Activated naive CD8-positive, alpha-beta T cell treated with anti-CD3 and anti-CD28 coated beads, Interleukin-2, amount 10 ng/mL, durations not matched to agents 7 days and 5 days (primary cell): ENCODE measurements at regions not wholly inside any gene's neighbourhood (a gene's known extent, or its start where the extent isn't known, plus 50 kb on each side); places are given as distances from the start of the nearest gene placed in this dataset.
"Not testable (repeated sequence)": the region's sequence is repeated elsewhere in the genome, so short reads cannot be mapped to it uniquely, and the experiment has no call there.

Experiments
- ATAC-seq: fragments of 150-1000 bp; cut with Tn5 transposase; one replicate; pipeline ENCODE4 v1.10.0; 2021; ENCODE audit warnings: low read depth, moderate library complexity
- POLR2A ChIA-PET: fragments of 350-600 bp; sonication (Branson Sonifier 250); formaldehyde crosslinking; loops from one replicate; lab custom pipeline; 2021; ENCODE audit warnings: antibody characterized with exemption; lab: Charles Lee
- DNase-seq: peaks from one replicate; pipeline ENCODE4 v3.0.0; 2021
- H3K27ac Mint-ChIP-seq: one replicate; pipeline ENCODE4 v1.8.0; 2022; ENCODE audit warnings: mild to moderate bottlenecking, mixed read lengths
- H3K27me3 Mint-ChIP-seq: one replicate; pipeline ENCODE4 v1.8.0; 2022; ENCODE audit warnings: mild to moderate bottlenecking, moderate library complexity, mixed read lengths
- H3K36me3 Mint-ChIP-seq: one replicate; pipeline ENCODE4 v1.8.0; 2021; ENCODE audit warnings: mild to moderate bottlenecking, mixed read lengths
- H3K4me1 Mint-ChIP-seq: one replicate; pipeline ENCODE4 v1.8.0; 2021; ENCODE audit warnings: mixed read lengths
- H3K4me3 Mint-ChIP-seq: one replicate; pipeline ENCODE4 v1.8.0; 2022; ENCODE audit warnings: mild to moderate bottlenecking, moderate library complexity, mixed read lengths
- H3K9me3 Mint-ChIP-seq: one replicate; pipeline ENCODE4 v1.8.0; 2021; ENCODE audit warnings: mixed read lengths

- POLR2A ChIA-PET, result no interaction called here
- Mint-ChIP-seq H3K36me3 (no peaks in the 10 kb centered on the region), H3K4me1 (no peaks in the 10 kb centered on the region), H3K4me3 (no peak overlapping the region), H3K27ac (no peak overlapping the region), H3K9me3 (no peaks in the 10 kb centered on the region), H3K27me3 (no peaks in the 10 kb centered on the region)
- ATAC-seq (no peak), DNase-seq (no peak)
Observed at GRCh38 chrX:113800955-113801354, 782.9 kb upstream of the HTR2C start.

GRCh38 chrX:113793563-113793962 is 790.3 kb upstream of the HTR2C start:
- Mint-ChIP-seq H3K9me3 (no peaks in the 10 kb centered on the region), H3K36me3 (no peaks in the 10 kb centered on the region), H3K27ac (no peak overlapping the region), H3K4me1 (no peaks in the 10 kb centered on the region), H3K4me3 (no peak overlapping the region), H3K27me3 (no peaks in the 10 kb centered on the region)
- no peak for ATAC-seq
- no peak for DNase-seq
- POLR2A ChIA-PET, result no interaction called here

DNA sequence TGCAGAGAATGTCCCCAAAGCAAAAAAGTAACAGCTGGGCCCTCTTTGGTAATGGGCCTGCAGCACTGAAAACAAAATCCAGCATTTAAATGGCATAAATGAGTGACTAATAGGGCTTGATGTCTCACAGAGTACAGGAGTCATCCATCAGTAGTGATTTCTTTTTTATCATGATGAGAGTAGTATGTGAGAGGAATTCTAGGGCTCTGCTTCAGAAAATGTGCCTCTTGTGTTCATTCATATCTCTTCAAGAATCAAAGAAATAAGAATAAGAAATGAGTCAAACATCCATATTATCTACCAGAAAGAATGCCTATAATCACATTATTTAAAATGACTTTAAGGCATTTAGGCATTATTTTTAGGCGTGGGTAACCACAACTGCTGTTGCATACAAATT is 792.9 kb upstream of the HTR2C start:
- H3K27ac Mint-ChIP-seq, result no peak overlapping the region
- no peaks in the 10 kb centered on the region for H3K9me3 Mint-ChIP-seq
- ATAC-seq, result no peak
- H3K4me3 Mint-ChIP-seq, result no peak overlapping the region
- DNase-seq, result no peak
- H3K27me3 Mint-ChIP-seq, result no peaks in the 10 kb centered on the region
- no peaks in the 10 kb centered on the region for H3K4me1 Mint-ChIP-seq
- POLR2A ChIA-PET, result no interaction called here
- no peaks in the 10 kb centered on the region for H3K36me3 Mint-ChIP-seq

- H3K9me3 Mint-ChIP-seq, POLR2A ChIA-PET, H3K4me1 Mint-ChIP-seq, H3K27ac Mint-ChIP-seq, H3K4me3 Mint-ChIP-seq, H3K27me3 Mint-ChIP-seq, H3K36me3 Mint-ChIP-seq, DNase-seq, ATAC-seq: not testable (repeated sequence)
Observed at GRCh38 chrX:113784754-113785153, 799.1 kb upstream of the HTR2C start.

- H3K27me3 Mint-ChIP-seq, result no peaks in the 10 kb centered on the region
- ATAC-seq, result no peak
- no peaks in the 10 kb centered on the region for H3K9me3 Mint-ChIP-seq
- DNase-seq, result no peak
- H3K4me1 Mint-ChIP-seq, result no peaks in the 10 kb centered on the region
- POLR2A ChIA-PET, result no interaction called here
- H3K4me3 Mint-ChIP-seq, result no peak overlapping the region
- H3K27ac Mint-ChIP-seq, result no peak overlapping the region
- no peaks in the 10 kb centered on the region for H3K36me3 Mint-ChIP-seq
Observed at GRCh38 chrX:113770806-113771205, 813.1 kb upstream of the HTR2C start.

- no peak overlapping the region for H3K4me3 Mint-ChIP-seq
- DNase-seq (no peak), ATAC-seq (no peak)
- POLR2A ChIA-PET, result no interaction called here
- no peaks in the 10 kb centered on the region for H3K4me1 Mint-ChIP-seq
- H3K36me3 Mint-ChIP-seq, result no peaks in the 10 kb centered on the region
- H3K9me3 Mint-ChIP-seq, result no peaks in the 10 kb centered on the region
- no peak overlapping the region for H3K27ac Mint-ChIP-seq
- no peaks in the 10 kb centered on the region for H3K27me3 Mint-ChIP-seq
Observed at GRCh38 chrX:113770071-113770470, 813.8 kb upstream of the HTR2C start.

DNA sequence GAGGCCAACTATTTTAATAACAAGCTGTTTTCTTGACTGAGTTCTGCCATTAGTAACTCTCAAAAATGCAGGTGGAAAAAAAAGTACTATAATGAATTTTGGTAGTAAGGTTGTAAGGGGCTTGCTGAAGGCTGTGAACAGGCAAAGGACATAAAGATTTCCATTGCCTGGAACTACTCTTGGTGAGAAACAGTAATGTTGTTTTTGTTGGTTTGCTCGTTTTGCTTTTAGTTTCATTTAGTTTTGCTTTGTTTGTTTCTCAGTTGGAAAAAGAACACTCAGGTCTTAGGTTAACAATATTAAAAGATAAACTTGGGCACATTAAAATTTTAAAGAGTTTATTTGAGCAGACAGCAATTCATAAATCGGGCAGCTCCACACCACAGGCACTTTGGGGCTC is 824.5 kb upstream of the HTR2C start:
- no peaks in the 10 kb centered on the region for H3K27me3 Mint-ChIP-seq
- no peak for ATAC-seq
- DNase-seq, result no peak
- no peaks in the 10 kb centered on the region for H3K9me3 Mint-ChIP-seq
- H3K4me3 Mint-ChIP-seq, result no peak overlapping the region
- no peaks in the 10 kb centered on the region for H3K36me3 Mint-ChIP-seq
- POLR2A ChIA-PET, result no interaction called here
- no peak overlapping the region for H3K27ac Mint-ChIP-seq
- no peaks in the 10 kb centered on the region for H3K4me1 Mint-ChIP-seq

DNA sequence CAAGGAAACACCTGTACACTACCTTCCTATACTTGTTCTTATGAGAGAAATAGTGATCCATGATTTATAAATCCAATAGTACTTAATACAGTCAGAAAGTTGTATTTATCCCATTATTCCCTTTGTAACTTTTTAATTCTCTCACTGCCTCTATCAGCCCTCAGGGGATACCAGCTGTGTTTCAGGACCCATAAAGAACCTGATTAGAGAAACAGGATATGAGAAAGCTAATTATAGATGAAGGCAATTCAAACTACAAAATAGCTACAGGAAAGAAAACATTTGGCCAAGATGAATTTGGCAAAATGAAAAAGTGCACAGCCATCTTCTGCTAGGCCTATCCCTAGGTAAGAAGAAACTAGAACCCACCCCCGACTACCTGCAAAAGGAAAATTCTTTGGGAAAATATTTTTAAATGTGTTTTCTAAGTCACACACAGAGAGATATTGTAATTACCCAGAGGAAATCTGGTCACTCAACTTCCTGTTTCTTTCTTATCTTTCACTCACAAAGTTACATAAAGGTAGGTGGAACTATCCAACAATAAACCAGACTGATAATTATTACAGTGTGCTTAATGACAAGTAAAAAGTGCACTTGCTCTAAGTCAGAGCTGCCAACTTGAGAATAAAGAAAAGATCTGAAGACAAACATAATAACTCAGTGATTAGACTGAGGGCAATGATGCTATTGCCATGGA is 836.5 kb upstream of the HTR2C start:
- no peak for ATAC-seq
- H3K36me3 Mint-ChIP-seq, result no peaks in the 10 kb centered on the region
- POLR2A ChIA-PET, result no interaction called here
- H3K9me3 Mint-ChIP-seq, result peaks cover 1% of the 10 kb centered on the region
- no peaks in the 10 kb centered on the region for H3K27me3 Mint-ChIP-seq
- H3K4me1 Mint-ChIP-seq, result peaks cover 2% of the 10 kb centered on the region
- H3K27ac Mint-ChIP-seq, result no peak overlapping the region
- H3K4me3 Mint-ChIP-seq, result no peak overlapping the region
- no peak for DNase-seq

GRCh38 chrX:113743069-113743468 is 840.8 kb upstream of the HTR2C start:
- POLR2A ChIA-PET, result no interaction called here

GRCh38 chrX:113741744-113742143 is 842.1 kb upstream of the HTR2C start:
- DNase-seq (no peak), ATAC-seq (no peak)
- Mint-ChIP-seq H3K27ac (no peak overlapping the region), H3K27me3 (no peaks in the 10 kb centered on the region), H3K36me3 (no peaks in the 10 kb centered on the region), H3K4me3 (no peak overlapping the region), H3K9me3 (no peaks in the 10 kb centered on the region), H3K4me1 (no peaks in the 10 kb centered on the region)
- POLR2A ChIA-PET, result no interaction called here

More at GRCh38 chrX:113743069-113743468, 840.8 kb upstream of the HTR2C start:
- H3K27ac Mint-ChIP-seq, result peak overlapping the region; percentile 61
- peaks cover 2% of the 10 kb centered on the region for H3K4me1 Mint-ChIP-seq
- H3K36me3 Mint-ChIP-seq, result no peaks in the 10 kb centered on the region
- H3K9me3 Mint-ChIP-seq, result no peaks in the 10 kb centered on the region
- no peaks in the 10 kb centered on the region for H3K27me3 Mint-ChIP-seq
- no peak overlapping the region for H3K4me3 Mint-ChIP-seq
- ATAC-seq (no peak), DNase-seq (no peak)

- H3K27ac Mint-ChIP-seq, result no peak overlapping the region
- H3K36me3 Mint-ChIP-seq, result no peaks in the 10 kb centered on the region
- POLR2A ChIA-PET, result no interaction called here
- H3K9me3 Mint-ChIP-seq, result no peaks in the 10 kb centered on the region
- no peak for DNase-seq
- no peak overlapping the region for H3K4me3 Mint-ChIP-seq
- no peak for ATAC-seq
- no peaks in the 10 kb centered on the region for H3K4me1 Mint-ChIP-seq
- H3K27me3 Mint-ChIP-seq, result no peaks in the 10 kb centered on the region
Observed at GRCh38 chrX:113728937-113729336, 854.9 kb upstream of the HTR2C start.

- no peaks in the 10 kb centered on the region for H3K4me1 Mint-ChIP-seq
Observed at GRCh38 chrX:113726898-113727297, 857.0 kb upstream of the HTR2C start.

DNA sequence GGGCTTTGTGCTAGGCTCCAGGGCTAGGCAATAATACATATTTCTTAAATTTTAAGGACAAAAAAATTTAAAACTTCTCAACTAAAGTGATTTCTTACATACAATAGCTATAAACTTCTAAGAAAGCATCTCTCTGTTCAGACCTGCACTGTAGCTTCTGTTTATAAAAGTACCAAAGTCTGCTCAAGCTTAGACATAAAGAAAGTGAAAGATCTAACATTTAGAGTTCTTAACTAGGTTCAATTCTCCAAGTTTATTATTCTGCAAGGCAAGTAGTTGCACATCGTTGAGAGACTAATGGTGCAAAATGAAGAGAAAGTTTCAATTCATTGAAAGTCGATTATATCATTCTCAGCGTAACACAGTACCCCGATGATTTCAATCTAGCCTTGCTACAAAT is 857.4 kb upstream of the HTR2C start:
- no peak for ATAC-seq
- H3K4me3 Mint-ChIP-seq, result no peak overlapping the region

More at GRCh38 chrX:113726898-113727297, 857.0 kb upstream of the HTR2C start:
- Mint-ChIP-seq H3K27me3 (no peaks in the 10 kb centered on the region), H3K9me3 (no peaks in the 10 kb centered on the region), H3K4me3 (no peak overlapping the region), H3K36me3 (no peaks in the 10 kb centered on the region), H3K27ac (no peak overlapping the region)
- POLR2A ChIA-PET, result no interaction called here
- ATAC-seq (no peak), DNase-seq (no peak)

DNA sequence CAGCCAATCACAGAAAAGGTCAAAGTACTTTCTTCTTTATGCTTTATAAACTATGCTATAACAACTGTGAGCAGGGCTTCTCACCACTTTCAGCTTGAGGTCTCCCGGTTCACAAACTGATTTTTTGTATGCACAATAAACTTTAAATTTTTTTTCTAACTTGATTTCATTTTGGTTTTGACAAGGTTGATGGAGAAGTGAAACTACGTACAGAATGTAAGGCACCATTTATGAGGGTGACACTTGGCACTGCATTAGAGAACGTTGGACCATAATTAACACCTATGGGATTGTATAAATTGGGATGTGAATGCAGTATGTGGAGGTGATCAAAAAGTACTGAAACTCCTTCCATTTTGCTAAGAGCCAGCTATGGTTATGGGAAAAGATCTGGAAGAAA is 857.9 kb upstream of the HTR2C start:
- POLR2A ChIA-PET, result no interaction called here
- H3K27ac Mint-ChIP-seq, result no peak overlapping the region
- H3K36me3 Mint-ChIP-seq, result no peaks in the 10 kb centered on the region
- H3K9me3 Mint-ChIP-seq, result no peaks in the 10 kb centered on the region
- H3K4me3 Mint-ChIP-seq, result no peak overlapping the region
- ATAC-seq, result no peak
- DNase-seq, result no peak
- no peaks in the 10 kb centered on the region for H3K4me1 Mint-ChIP-seq
- no peaks in the 10 kb centered on the region for H3K27me3 Mint-ChIP-seq

More for the DNA sequence above, 857.4 kb upstream of the HTR2C start:
- H3K27ac Mint-ChIP-seq, result no peak overlapping the region
- H3K27me3 Mint-ChIP-seq, result no peaks in the 10 kb centered on the region
- POLR2A ChIA-PET, result no interaction called here
- no peaks in the 10 kb centered on the region for H3K36me3 Mint-ChIP-seq
- DNase-seq, result no peak
- H3K9me3 Mint-ChIP-seq, result no peaks in the 10 kb centered on the region
- H3K4me1 Mint-ChIP-seq, result no peaks in the 10 kb centered on the region
